ENCODE measurements at regions not wholly inside any gene's neighbourhood (a gene's known extent, or its start where the extent isn't known, plus 50 kb on each side); places are given as distances from the start of the nearest gene placed in this dataset.
"Not testable (repeated sequence)": the region's sequence is repeated elsewhere in the genome, so short reads cannot be mapped to it uniquely, and the experiment has no call there.

DNA sequence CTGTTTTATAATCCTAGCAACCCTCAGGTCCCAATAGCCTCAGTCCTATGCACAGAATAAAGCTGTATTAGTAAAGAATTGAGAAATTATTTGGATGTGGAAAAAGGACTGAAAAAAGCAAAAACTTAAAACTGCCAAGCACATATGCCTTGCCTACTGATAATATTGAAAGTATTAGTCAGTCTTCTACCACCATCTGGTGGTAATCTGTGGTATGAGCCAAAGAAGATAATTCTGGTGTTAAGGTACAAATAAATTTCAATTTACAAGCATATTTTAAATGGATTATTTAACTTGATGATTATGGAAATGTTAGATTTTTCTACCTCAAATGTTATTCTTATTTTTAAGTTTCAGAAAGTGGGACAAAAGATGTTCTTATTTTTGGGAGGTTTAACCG, 460.3 kb upstream of the KLHL1 start:
- no peak for DNase-seq (ENCODE audit: extremely low read depth in 1 of 2, low read depth in 1 of 2)

- no peak for DNase-seq (ENCODE audit: extremely low read depth in 1 of 2, low read depth in 1 of 2)
These were observed 436.5 kb upstream of the KLHL1 start for GRCh38 chr13:70544706-70545105.

DNA sequence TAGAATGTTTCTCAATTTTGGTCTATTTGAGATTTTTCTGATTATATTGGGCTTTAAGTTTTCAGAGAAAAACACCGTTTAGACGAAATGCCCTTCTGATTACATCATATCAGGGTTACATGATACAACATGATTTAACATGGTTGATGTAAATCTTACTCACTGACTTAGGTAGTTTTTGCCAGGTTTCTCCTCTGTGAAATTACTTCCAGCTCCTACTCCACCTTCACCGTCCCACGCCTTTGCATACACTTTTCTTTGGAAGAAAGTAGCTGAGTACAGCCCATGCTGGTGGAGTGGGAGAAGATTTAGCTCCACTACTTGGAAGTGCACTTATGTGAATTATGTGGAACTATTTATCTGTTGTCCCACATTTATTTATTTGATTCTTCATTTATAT, 433.2 kb upstream of the KLHL1 start:
- DNase-seq (ENCODE audit: extremely low read depth in 1 of 2, low read depth in 1 of 2), result no peak

- DNase-seq (ENCODE audit: extremely low read depth in 1 of 2, low read depth in 1 of 2), result no peak
These were observed 426.2 kb upstream of the KLHL1 start for GRCh38 chr13:70534466-70534865.

DNA sequence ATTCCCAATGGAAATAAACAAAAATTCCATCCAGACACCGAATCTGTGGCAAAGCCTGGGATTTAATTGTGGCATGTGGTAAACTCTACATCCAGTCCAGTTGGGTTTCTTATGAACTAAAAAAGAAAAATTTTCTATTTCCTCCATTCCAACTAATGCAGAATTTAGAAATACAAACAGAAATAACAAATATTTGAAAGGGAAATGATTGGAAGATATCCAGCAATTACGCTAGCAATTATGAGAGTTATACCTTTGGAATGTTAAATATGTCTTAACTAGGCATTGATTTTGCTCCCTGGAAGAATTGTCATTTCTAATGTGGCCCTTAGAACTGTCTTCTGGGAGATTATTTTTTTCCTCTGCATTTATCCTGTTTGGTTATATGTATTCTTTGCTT, 421.4 kb upstream of the KLHL1 start:
- DNase-seq (ENCODE audit: extremely low read depth in 1 of 2, low read depth in 1 of 2), result no peak

DNA sequence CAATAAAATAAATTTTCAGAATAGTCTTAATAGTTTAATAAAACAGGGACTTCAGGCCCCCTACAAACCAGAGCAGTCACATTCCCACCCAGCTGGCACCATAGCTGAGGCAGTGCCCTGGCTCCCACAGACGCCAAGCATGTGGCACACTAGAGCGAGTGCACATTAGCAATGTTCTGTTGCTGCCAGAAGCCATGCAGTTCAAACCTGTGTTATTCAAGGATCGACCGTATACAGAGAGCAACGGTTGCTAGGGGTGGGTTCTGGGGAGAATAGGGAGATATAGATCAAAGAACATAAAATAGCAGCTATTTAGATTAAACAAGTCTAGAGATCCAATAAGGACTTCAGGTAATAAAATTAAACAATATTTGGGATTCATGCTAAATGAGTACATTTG, 419.3 kb upstream of the KLHL1 start:
- DNase-seq (ENCODE audit: extremely low read depth in 1 of 2, low read depth in 1 of 2), result no peak

- DNase-seq (ENCODE audit: extremely low read depth in 1 of 2, low read depth in 1 of 2), result no peak
These were observed 415.4 kb upstream of the KLHL1 start for GRCh38 chr13:70523622-70524021.

GRCh38 chr13:70520275-70521036, 412.2 kb upstream of the KLHL1 start:
- DNase-seq (ENCODE audit: extremely low read depth in 1 of 2, low read depth in 1 of 2), result no peak

- DNase-seq (ENCODE audit: extremely low read depth in 1 of 2, low read depth in 1 of 2), result no peak
These were observed 409.8 kb upstream of the KLHL1 start for GRCh38 chr13:70518081-70518480.

DNA sequence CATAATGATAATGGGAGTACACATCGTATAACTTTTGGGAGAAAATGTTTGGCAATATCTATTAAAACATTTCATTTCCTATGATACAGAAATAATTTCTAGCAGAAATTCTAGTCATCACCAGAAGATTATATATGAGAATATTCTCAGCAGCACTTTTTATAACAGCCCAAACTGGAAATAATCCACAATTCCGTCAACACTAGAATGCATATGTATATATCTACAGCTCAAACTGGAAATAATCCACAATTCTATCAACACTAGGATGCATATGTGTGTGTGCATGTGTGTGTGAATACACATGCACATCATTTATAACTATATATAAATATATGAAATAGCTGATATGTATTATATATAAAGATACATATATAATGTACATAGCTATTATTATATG, 408.0 kb upstream of the KLHL1 start:
- no peak for DNase-seq (ENCODE audit: extremely low read depth in 1 of 2, low read depth in 1 of 2)

- not testable (repeated sequence) for DNase-seq (ENCODE audit: extremely low read depth in 1 of 2, low read depth in 1 of 2)
These were observed 403.7 kb upstream of the KLHL1 start for GRCh38 chr13:70511861-70512417.

- DNase-seq (ENCODE audit: extremely low read depth in 1 of 2, low read depth in 1 of 2), result no peak
These were observed 397.6 kb upstream of the KLHL1 start for GRCh38 chr13:70505809-70506208.

DNA sequence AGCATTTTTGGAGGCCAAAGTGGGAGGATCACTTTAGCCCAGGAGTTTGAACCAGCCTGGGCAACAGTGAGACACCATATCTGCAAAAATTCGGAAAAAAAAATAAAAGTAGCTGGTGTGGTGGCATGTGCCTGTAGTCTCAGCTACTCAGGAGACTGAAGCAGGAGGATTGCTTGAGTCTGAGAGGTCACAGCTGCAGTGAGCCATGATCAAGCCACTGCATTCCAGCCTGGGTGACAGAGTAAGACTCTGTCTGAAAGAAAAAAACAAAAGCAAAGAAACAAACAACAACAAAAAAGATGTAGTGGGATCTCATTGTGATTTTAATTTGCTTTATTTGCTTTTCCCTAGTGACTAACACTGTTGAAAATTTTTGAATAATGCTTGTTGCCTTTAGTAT, 394.7 kb upstream of the KLHL1 start:
- no peak for DNase-seq (ENCODE audit: extremely low read depth in 1 of 2, low read depth in 1 of 2)

- no peak for DNase-seq (ENCODE audit: extremely low read depth in 1 of 2, low read depth in 1 of 2)
These were observed 382.2 kb upstream of the KLHL1 start for GRCh38 chr13:70490320-70490935.

- DNase-seq (ENCODE audit: extremely low read depth in 1 of 2, low read depth in 1 of 2), result no peak
These were observed 376.7 kb upstream of the KLHL1 start for GRCh38 chr13:70484931-70485330.

DNA sequence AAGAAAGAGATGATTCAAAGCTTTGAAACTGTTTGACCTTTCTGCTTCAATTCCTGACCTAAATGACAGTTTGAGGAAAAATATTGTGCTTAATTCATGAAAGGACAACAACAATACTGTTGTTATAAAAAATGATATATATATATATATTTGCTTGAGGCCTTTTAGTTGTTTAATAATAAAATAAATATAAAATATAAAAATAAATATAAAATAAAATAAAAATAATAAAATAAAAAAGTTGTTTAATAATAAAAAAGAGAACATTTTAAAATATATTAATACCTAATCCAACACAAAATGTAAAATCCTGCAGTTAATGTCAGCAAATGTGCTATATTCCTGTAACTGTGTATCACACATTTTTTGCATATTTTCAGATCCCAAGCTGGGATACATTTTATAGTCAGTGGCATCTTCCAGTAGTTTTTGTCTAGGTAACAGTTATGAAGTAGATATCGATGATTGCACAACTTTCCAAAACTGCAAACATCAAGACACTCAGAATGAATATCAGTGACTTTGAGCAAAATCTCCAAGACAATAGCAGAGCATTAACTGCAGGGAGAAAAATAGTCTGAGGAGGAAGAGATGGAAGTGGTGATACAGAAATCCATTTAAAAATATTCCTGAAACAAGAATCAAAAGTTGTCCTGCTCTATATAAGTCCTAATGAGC, 375.5 kb upstream of the KLHL1 start:
- no peak for DNase-seq (ENCODE audit: extremely low read depth in 1 of 2, low read depth in 1 of 2)

DNA sequence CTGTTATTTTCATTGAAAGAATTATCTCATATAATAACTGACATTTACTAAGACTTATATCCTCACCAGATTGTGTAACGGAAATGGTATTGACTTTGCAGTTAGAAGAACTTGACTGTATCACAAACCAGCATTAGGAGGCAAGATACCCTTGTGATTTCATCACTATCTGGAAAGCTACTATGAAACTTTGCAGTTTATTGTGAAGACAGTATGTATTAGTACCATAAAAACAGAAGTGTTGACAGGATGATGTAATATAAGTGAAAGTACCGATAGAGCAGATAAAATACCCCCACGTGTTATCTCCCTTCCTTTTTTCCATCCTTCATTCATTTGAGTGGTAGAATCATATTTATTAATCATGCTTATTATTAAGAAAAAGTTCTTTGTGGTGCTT, 365.7 kb upstream of the KLHL1 start:
- no peak for DNase-seq (ENCODE audit: extremely low read depth in 1 of 2, low read depth in 1 of 2)

- no peak for DNase-seq (ENCODE audit: extremely low read depth in 1 of 2, low read depth in 1 of 2)
These were observed 360.8 kb upstream of the KLHL1 start for GRCh38 chr13:70469077-70469476.

DNA sequence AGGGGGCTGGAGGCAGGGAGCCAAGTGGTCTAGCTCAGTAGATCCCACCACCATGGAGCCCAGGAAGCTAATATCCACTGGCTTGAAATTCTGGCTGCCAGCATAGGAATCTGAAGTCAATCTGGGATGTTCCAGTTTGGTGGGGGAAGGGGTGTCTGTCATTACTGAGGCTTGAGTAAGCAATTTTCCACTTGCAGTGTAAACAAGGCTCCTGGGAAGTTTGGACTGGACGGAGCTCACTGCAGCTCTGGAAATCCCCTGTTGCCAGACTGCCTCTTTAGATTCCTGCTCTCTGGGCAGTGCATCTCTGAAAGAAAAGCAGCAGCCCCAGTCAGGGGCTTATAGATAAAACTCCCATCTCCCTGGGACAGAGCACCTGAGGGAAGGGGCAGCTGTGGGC, 349.2 kb upstream of the KLHL1 start:
- DNase-seq (ENCODE audit: extremely low read depth in 1 of 2, low read depth in 1 of 2), result no peak

DNA sequence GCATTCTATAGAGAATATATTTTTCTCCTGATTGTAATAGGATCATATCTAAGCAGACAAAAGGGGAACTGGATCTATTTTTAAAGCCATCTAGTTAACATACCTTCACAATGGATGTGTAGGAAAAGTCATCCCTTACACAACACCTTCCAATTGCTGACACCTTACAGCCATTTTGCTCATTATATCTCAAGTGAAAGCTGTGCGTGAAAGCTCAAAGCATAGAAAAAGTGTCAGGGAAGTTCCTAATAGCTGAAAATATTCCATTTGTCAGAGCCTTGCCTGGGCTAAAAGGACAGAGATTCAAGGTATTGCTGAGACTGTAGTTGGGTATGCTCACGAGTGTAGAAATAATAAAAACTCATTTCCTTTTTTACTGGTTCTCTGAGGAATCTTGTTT, 340.6 kb upstream of the KLHL1 start:
- no peak for DNase-seq (ENCODE audit: extremely low read depth in 1 of 2, low read depth in 1 of 2)

DNA sequence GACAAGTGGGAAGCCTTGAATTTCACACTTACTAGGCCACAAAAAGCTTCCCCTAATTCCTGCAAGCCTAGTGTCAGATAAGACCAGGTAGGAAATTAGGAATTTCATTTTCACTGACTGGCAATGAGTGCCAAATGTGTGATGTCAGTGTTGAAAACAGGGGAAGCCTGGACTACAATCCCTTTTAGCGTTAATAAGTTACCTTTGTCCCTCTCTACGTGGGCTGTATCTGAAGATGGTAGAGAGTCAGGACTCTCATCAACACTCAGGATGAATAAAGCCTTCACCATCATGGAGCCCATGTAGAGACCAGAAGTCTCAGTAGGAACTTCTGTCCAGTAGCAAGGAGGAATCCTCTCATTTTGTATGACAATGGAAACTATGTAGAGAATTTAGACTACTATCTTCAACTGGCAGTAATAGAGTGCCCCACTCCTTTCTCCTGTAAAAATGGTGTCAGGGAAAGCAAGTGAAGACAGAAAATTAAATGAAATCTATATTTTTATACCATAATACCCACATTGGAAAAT, 324.1 kb upstream of the KLHL1 start:
- no peak for DNase-seq (ENCODE audit: extremely low read depth in 1 of 2, low read depth in 1 of 2)

GRCh38 chr13:70430256-70430655, 322.0 kb upstream of the KLHL1 start:
- no peak for DNase-seq (ENCODE audit: extremely low read depth in 1 of 2, low read depth in 1 of 2)

All from stimulated activated CD8-positive, alpha-beta memory T cell treated with anti-CD3 and anti-CD28 coated beads, Interleukin-7, amount 100 ng/mL, for 48 hours (primary cell).